Dendritic cell treated with granulocyte-macrophage colony-stimulating factor and Interleukin-4, amounts not matched to agents 40 ng/mL and 50 ng/mL, for 4 days (primary cell): ENCODE measurements at regions not wholly inside any gene's neighbourhood (a gene's known extent, or its start where the extent isn't known, plus 50 kb on each side); places are given as distances from the start of the nearest gene placed in this dataset.

Experiments used
- H3K27ac Mint-ChIP-seq: one replicate; pipeline ENCODE4 v1.8.0; 2022; ENCODE audit warnings: mild to moderate bottlenecking, mixed read lengths
- H3K27me3 Mint-ChIP-seq: one replicate; pipeline ENCODE4 v1.8.0; 2022; ENCODE audit warnings: mild to moderate bottlenecking, mixed read lengths
- H3K36me3 Mint-ChIP-seq: one replicate; pipeline ENCODE4 v1.8.0; 2022; ENCODE audit warnings: low read depth, mixed read lengths
- H3K4me1 Mint-ChIP-seq: one replicate; pipeline ENCODE4 v1.8.0; 2022; ENCODE audit warnings: low read depth, mixed read lengths
- H3K4me3 Mint-ChIP-seq: one replicate; pipeline ENCODE4 v1.8.0; 2022; ENCODE audit warnings: mild to moderate bottlenecking, moderate library complexity, mixed read lengths
- H3K9me3 Mint-ChIP-seq: one replicate; pipeline ENCODE4 v1.8.0; 2022; ENCODE audit warnings: mixed read lengths
- intact Hi-C: fragments of 100-400 bp; cut with micrococcal nuclease; formaldehyde crosslinking; loops from one replicate; pipeline ENCODE4 v1.15.0; 2022

DNA sequence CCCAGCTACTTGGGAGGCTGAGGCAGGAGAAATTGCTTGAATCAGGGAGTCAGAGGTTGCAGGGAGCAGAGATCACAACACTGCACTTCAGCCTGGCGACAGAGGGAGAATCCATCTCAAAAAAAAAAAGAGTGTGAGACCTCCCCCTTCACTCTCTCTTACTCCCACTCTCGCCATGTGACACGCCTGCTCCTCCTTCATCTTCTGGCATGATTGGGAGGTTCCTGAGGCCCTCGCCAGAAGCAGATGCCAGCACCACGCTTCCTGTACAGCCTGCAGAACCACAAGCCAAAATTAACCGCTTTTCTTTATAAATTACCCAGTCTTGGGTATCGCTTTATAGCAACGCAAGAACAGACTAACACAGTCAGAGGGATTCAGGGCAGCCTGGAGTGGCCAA is 66.3 kb upstream of the CREB1 start:
- Mint-ChIP-seq H3K4me1 (peaks cover 20% of the 10 kb centered on the region), H3K36me3 (no peaks in the 10 kb centered on the region), H3K4me3 (no peak overlapping the region), H3K9me3 (no peaks in the 10 kb centered on the region), H3K27ac (no peak overlapping the region), H3K27me3 (no peaks in the 10 kb centered on the region)
- intact Hi-C loops: no loop called here

DNA sequence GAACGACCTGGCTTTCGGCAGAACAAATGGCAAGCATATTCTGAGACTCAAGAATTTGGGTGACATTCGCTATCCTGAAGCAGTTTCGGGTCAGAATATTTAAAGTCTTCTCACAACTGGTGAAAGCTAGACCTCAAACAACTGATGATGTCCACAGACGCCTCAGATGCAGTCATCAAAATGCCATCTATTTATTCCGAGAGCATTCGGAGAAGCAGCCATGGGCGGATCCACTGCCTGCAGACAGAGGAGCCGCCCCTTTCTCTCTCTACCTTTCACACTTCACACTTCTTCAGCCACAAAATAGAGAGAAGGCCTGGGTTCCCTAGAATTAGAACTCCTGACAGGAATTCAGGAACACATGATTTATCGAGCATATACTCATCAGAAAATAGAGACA is 65.8 kb upstream of the CREB1 start:
- H3K36me3 Mint-ChIP-seq: no peaks in the 10 kb centered on the region
- H3K9me3 Mint-ChIP-seq: no peaks in the 10 kb centered on the region
- H3K4me3 Mint-ChIP-seq: no peak overlapping the region
- H3K27me3 Mint-ChIP-seq: no peaks in the 10 kb centered on the region
- H3K27ac Mint-ChIP-seq: no peak overlapping the region
- H3K4me1 Mint-ChIP-seq: peaks cover 20% of the 10 kb centered on the region
- intact Hi-C loops: no loop called here

DNA sequence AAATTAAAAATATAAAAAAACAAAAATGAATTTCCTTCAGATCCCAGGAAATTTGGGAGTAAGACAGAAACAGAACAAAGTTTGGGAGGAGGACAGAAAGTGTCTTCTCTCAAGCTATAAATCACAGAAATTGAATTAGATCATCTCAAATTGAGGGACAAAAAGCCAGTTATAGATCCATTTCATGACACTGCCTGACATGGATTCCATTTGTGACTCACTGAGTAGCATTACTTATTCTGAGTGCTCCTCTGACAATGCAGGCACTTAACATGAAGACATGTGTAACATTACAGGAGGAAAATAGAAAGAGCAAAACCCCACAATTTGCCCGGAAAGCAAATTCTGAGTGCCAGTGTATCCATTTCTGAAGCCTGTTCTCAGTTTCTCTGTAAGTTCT is 63.9 kb upstream of the CREB1 start:
- Mint-ChIP-seq H3K4me1 (peaks cover 11% of the 10 kb centered on the region), H3K4me3 (no peak overlapping the region), H3K27me3 (no peaks in the 10 kb centered on the region), H3K27ac (no peak overlapping the region), H3K9me3 (no peaks in the 10 kb centered on the region), H3K36me3 (no peaks in the 10 kb centered on the region)
- intact Hi-C loops: no loop called here

DNA sequence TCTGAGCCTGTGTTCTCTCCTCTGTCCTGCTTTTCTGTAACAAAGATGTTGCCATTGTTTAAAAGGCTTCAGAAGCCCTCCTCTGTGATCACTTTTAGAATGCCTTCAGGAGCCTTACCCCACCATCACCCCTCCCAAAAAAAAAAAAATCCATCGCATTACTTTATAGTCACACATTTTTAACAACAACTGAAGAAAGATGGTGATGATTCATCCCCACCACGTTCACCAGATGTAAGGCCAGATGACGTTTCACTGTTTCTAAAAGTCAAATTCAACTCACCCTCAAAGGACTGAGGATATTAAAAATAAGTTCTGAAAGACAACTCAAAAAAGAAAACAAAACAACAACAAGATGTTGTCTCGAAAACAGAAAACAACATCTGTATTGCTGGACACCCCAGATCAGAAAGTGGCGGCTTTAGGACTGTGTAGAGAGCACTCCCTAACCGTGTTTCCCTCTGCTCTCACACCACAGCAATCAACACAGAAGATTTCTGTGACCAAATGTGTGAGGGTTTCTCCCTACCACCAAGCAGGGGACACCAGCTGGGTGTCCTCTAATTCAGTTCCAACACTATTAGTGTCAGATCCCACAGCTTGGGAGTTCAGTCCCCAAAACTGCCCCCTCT is 61.9 kb upstream of the CREB1 start:
- Mint-ChIP-seq H3K4me1 (peaks cover 11% of the 10 kb centered on the region), H3K4me3 (no peak overlapping the region), H3K27me3 (no peaks in the 10 kb centered on the region), H3K27ac (no peak overlapping the region), H3K36me3 (no peaks in the 10 kb centered on the region), H3K9me3 (no peaks in the 10 kb centered on the region)
- intact Hi-C loops: no loop called here

DNA sequence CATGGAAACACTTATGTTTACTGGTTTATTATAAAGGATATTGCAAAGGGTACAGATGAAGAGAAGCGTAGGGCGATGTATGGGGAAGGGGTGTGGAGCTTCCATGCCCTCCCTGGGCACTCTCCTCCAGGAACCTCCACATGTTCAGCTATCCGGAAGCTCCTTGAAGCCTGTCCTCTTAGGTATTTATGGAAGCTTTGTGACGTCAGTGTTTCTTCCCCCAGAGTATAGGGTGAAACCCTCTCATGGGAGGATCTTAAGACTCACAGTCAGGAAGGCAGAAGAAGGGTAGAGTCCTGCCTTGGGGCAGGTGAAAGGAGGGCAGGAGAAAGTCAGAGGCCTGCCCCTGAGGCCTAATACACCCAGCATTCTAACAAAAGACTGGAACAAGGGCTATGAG is 61.3 kb upstream of the CREB1 start:
- Mint-ChIP-seq H3K4me1 (peaks cover 8% of the 10 kb centered on the region), H3K27ac (no peak overlapping the region)
- intact Hi-C loops: no loop called here

DNA sequence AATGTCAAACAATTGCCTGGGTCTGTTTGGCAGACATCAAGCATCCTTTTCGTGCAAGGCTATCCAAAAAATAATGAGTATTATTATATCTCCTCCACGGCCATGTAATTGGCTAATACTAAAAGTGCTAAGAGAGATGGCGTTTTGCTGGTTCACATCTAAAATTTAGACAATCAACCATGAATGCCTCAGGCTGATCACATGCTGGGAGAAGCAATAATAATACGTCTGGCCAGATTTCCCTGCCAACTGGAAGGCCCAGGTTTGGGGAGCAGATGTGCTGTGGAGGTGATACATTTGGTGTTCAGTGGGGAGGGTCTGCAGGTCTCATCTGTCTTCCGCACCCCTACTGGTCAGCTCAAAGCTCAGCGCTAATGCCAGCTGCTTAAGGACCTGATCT is 60.3 kb upstream of the CREB1 start:
- H3K4me1 Mint-ChIP-seq: no peaks in the 10 kb centered on the region
- no peaks in the 10 kb centered on the region for H3K9me3 Mint-ChIP-seq
- H3K4me3 Mint-ChIP-seq: no peak overlapping the region
- H3K27me3 Mint-ChIP-seq: no peaks in the 10 kb centered on the region
- H3K36me3 Mint-ChIP-seq: no peaks in the 10 kb centered on the region
- no peak overlapping the region for H3K27ac Mint-ChIP-seq
- intact Hi-C loops: no loop called here

More for the DNA sequence above, 61.3 kb upstream of the CREB1 start:
- H3K27me3 Mint-ChIP-seq: no peaks in the 10 kb centered on the region
- H3K9me3 Mint-ChIP-seq: no peaks in the 10 kb centered on the region
- no peak overlapping the region for H3K4me3 Mint-ChIP-seq
- H3K36me3 Mint-ChIP-seq: no peaks in the 10 kb centered on the region

DNA sequence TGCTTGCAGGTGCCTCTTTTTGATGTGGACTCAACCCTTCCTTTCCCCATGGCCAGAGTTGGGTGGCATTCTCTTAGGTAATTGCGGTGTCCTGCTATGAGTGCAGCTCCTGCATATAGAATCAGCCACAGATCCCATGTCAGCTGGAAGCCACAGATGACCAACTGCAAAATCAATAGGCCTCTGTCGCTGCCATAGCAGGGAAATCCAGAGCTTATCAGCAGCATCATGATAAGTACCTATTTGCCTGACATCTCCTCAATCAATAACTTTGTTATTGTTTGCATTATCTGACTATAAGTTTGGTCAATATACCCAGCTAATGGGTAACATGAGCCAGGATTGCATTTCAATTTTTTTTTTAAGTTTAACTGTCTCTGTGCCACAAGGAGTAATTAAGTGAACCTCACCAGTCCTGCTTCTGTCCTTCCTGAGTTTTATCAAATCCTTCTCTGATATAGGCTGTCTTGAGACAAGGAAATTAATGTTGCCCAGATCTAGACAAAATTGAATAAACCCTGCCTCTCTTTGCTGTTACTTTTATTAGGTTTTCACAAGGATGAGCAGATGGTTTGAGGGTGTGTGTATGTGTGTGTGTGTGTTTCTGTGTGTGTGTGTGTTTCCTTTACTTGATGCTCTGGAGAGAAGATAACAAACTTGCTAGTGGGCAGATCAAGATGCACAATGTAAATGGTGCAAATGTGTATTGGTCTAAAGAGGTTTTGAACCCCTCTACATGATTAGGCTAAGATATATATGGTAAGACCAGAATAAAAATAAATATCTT is 59.6 kb upstream of the CREB1 start:
- H3K9me3 Mint-ChIP-seq: no peaks in the 10 kb centered on the region
- intact Hi-C loops: loop anchor here (5.0 kb wide), 1 partner anchor 328 kb away; no protein-coding TSS in a partner anchor
- no peak overlapping the region for H3K27ac Mint-ChIP-seq
- H3K27me3 Mint-ChIP-seq: no peaks in the 10 kb centered on the region
- H3K4me3 Mint-ChIP-seq: no peak overlapping the region
- H3K36me3 Mint-ChIP-seq: no peaks in the 10 kb centered on the region
- no peaks in the 10 kb centered on the region for H3K4me1 Mint-ChIP-seq

DNA sequence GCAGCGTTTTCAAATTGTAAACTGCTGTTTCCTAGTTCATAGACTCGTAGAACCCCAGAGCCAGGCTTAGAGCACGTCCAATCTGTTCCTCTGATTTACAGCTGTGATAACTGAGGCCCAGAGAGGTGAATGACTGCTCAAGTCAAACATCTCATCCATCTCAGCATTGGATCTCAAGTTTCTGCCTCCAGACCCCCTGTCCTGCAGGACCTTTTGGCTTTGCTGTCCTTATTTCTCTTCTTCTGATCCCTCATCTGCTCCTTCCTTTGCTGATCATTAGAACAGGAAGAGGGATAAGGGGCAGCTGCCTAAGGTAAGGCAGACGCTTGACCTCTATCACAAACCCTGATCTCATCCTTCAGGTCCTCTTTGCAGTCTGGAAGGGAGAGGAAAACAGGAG is 58.5 kb upstream of the CREB1 start:
- Mint-ChIP-seq H3K4me3 (no peak overlapping the region), H3K9me3 (no peaks in the 10 kb centered on the region), H3K36me3 (no peaks in the 10 kb centered on the region), H3K27me3 (no peaks in the 10 kb centered on the region), H3K27ac (no peak overlapping the region), H3K4me1 (no peaks in the 10 kb centered on the region)
- intact Hi-C loops: loop anchor here (5.0 kb wide), 1 partner anchor 329 kb away; no protein-coding TSS in a partner anchor

DNA sequence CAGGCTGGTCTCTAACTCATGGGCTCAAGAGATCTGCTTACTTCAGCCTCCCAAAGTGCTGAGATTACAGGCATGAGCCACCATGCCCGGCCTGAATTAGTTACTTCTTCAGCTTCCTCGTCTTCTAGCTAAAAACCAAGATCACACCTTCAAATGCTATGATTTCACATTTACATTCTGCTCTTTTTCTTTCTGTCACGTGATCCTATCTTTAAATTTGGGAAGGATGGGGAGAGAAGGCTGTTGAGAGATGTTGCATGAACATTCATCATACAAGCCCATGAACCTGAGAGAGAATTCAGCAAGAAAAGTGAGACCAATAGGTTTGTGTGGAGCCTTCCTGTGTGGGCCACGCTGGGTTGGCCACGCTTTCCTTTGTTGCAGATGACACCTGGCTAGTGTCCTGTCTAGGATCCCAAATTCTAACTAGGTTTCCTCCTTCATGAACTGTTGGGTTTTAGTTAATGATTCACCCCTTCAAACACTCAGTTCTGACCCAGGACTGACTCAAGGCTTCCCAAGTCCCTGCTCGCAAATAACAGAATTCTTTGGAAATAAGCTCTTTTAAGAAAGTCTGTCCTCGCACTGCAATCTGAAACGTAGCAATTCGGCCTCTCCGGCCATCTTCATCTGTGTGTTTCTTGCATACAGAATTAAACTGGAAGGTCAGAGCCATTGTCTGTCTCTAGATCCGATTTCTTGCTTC is 57.3 kb upstream of the CREB1 start:
- Mint-ChIP-seq H3K27ac (no peak overlapping the region), H3K4me3 (no peak overlapping the region), H3K36me3 (no peaks in the 10 kb centered on the region), H3K27me3 (no peaks in the 10 kb centered on the region), H3K9me3 (no peaks in the 10 kb centered on the region), H3K4me1 (no peaks in the 10 kb centered on the region)
- intact Hi-C loops: loop anchor here (5.0 kb wide), 1 partner anchor 330 kb away; no protein-coding TSS in a partner anchor

DNA sequence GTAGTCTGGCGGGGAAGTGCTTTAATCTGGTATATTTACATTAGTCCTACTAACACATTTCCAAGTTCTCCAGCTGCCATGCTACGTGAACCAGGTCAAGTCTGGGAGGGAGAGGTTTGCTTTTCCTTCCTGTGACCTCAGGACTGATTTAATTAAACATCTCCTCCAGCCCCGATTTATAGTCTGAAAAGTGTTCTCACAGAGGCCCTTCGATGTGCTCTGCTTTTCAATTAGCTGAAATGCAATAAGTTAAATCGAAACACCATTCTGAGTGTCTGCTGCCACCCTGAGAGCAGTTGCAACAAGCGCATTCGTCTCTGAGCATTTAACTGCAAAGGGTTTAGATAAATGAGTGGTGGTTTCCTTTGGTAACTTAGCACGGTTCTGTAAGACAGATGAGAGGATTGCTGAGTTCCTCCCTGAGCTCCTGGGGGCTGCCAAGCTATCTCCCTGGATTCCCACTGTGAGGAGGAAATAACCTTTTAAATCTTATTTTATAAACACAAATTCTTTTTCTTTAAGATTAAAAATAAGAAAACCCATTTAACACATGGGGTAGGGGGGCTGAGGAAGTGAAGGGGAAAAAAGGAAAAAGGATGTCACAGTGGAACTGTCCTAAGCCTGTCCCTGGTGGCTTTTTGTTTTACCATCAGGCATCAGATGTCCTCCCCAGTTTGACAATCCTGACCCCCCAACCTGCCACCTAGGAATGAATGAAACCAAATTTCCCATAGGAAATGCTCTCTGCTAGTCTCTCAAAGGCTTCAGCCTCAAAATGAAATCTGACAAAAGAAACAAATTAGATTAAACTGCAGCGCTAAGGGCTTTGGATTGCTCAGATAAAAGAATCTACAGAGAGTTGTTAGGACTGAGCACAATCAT is 56.5 kb upstream of the CREB1 start:
- no peaks in the 10 kb centered on the region for H3K27me3 Mint-ChIP-seq
- H3K27ac Mint-ChIP-seq: no peak overlapping the region
- no peaks in the 10 kb centered on the region for H3K9me3 Mint-ChIP-seq
- H3K4me1 Mint-ChIP-seq: peaks cover 4% of the 10 kb centered on the region
- no peaks in the 10 kb centered on the region for H3K36me3 Mint-ChIP-seq
- intact Hi-C loops: loop anchor here (5.0 kb wide), 1 partner anchor 331 kb away; no protein-coding TSS in a partner anchor
- H3K4me3 Mint-ChIP-seq: no peak overlapping the region

DNA sequence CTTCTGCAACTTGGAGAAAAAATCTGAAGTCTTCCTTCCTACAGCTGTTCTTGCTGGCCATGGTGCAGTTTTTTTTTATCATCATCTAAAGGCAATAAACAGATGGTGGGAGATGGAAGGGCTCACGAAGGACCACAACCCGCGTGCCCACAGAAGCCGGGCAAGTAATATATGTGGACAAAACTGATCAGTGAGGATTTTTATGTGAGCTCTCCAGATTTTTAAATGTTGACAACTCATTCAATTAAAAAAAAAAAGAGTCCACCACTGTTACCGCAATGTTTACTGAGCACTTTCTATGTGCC is 55.9 kb upstream of the CREB1 start:
- H3K27ac Mint-ChIP-seq: no peak overlapping the region

DNA sequence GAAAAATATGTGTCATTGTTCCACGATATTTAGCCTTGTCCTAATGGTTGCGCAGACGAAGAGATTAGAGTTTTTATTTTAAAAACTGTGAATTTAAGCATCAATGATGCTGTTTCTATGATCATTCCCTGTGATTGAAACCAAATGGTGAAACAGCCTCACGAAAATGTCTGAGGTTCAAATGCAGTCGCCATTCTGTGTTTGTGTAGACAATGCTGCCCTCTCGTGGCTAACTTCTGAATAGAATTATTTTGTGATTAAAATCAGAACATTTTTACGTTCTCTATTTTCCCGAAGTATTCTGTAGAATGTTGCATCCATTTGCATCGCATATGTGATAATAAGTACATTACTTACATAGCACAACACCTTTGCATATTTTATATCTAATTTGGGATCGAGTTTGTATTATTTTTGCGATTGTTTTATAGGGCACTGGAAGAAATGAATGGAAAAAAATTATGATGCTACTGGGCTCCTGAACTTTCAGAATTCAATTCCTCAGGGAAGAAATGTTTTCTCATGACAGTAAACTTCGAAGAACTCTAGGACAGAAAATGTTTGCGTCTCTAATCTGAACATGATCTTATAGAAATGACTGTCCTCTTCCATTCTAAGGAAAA is 54.8 kb upstream of the CREB1 start:
- Mint-ChIP-seq H3K9me3 (no peaks in the 10 kb centered on the region), H3K4me3 (no peak overlapping the region), H3K4me1 (peaks cover 12% of the 10 kb centered on the region), H3K27ac (peak overlapping the region; percentile 38), H3K27me3 (no peaks in the 10 kb centered on the region), H3K36me3 (no peaks in the 10 kb centered on the region)
- intact Hi-C loops: loop anchor here (1.0 to 5.0 kb wide), 4 partner anchors 333 to 783 kb away; no protein-coding TSS in a partner anchor

More for the DNA sequence above, 55.9 kb upstream of the CREB1 start:
- intact Hi-C loops: loop anchor here (1.0 to 5.0 kb wide), 3 partner anchors 332 to 674 kb away; no protein-coding TSS in a partner anchor
- H3K4me3 Mint-ChIP-seq: no peak overlapping the region
- no peaks in the 10 kb centered on the region for H3K27me3 Mint-ChIP-seq
- H3K36me3 Mint-ChIP-seq: no peaks in the 10 kb centered on the region
- H3K4me1 Mint-ChIP-seq: peaks cover 10% of the 10 kb centered on the region
- no peaks in the 10 kb centered on the region for H3K9me3 Mint-ChIP-seq

DNA sequence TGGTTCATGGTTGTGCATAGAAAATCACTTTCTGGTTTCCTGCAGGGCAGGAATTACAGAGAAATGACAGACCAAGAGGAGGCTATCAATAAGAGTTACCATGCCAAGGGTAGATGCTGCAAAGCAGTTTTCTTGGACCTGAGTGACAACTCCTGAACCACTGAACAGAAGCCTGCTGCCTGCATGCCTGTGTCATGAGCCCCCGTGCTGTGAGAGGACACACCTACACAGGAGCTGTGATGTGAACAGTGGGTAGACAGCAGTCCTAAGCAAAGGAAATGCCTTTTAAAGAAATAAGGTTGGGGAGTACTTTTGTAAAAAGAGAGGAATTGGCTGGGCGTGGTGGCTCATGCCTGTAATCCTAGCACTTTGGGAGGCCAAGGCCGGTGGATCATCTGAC is 54.2 kb upstream of the CREB1 start:
- Mint-ChIP-seq H3K36me3 (no peaks in the 10 kb centered on the region), H3K27me3 (no peaks in the 10 kb centered on the region), H3K4me3 (no peak overlapping the region), H3K4me1 (peaks cover 17% of the 10 kb centered on the region), H3K9me3 (no peaks in the 10 kb centered on the region), H3K27ac (peak overlapping the region; percentile 38)
- intact Hi-C loops: loop anchor here (2.0 to 5.0 kb wide), 2 partner anchors 493 to 783 kb away; no protein-coding TSS in a partner anchor
